NK-92 treated with Interleukin-12 subunit alpha and Interleukin-12 subunit beta, amount 100 ng/mL, for 24 hours (cell line): ENCODE measurements at regions not wholly inside any gene's neighbourhood (a gene's known extent, or its start where the extent isn't known, plus 50 kb on each side); places are given as distances from the start of the nearest gene placed in this dataset.
"Not testable (repeated sequence)": the region's sequence is repeated elsewhere in the genome, so short reads cannot be mapped to it uniquely, and the experiment has no call there.

Experiments
- DNase-seq: peaks from one replicate; lab custom pipeline; 2025; lab: John Stamatoyannopoulos, UW

DNA sequence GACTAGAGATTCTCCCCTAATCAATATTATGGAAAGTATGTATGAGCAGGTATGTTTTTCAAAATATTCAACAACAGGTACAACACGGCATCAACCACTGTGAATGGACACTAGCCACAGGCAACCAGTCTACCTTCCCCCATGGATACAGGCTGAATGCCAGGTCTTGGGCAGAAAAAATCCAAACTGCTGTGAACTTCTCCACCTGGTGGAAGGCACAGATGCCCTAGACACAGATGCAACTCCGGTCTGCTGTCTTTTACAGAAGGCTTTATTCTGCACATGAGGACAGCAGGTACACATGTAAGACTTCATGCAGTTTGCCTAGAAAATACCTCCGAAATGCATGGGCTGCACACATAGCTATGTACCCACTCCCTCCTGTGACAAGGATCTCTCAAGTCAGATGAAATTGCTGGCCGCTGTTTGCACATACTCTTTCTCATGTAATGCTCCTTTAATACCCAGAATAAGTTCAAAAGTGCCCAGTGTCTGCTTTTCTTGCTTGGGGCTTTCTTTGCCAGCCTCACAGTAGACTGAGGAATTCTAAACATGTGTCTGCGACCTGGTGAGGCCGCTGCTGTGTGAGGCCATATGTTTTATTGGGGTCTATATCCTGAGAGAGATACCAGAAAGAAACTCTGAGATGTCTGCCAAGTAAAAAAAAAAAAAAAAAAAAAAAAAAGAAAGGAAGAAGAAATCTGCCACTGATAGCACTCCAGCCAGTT is 325.9 kb downstream of the FOXO1 start:
- no peak for DNase-seq

DNA sequence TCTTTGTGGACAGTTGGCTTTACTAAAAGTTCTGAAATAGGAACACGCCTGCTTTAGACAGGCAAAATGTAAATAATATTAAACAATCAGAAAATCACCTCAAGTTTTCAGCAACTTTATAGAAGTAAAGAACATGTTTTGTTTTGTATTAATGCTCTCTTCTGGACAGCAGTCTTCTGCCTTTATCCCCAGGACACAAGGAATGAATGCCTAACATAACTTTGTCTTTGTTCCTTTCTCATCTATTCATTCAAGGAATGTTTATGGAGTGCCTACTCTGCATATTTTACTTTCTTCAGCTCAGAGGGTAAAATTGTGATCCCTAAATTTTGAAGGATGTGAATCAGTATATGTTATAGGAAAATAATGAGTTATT is 325.4 kb downstream of the FOXO1 start:
- no peak for DNase-seq

DNA sequence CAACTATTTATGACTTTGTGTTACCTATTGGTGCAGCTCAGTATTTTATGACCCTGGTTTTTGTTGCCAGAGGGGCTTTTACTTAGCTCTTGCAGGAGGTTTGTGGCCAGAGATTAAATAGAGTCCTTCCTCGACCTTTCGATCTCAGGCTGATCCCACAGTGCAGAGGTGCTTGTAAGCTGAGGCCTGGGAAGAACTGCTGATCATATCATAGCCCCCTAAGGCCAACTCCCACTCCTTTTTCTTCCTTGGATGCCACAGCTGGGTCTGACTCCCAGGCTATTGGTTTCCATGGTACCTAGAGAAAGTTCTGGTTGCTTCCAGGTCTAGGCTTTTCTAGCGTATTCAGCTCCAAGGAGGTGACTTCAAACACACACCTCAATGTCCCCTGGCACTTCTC is 324.9 kb downstream of the FOXO1 start:
- DNase-seq = no peak

DNA sequence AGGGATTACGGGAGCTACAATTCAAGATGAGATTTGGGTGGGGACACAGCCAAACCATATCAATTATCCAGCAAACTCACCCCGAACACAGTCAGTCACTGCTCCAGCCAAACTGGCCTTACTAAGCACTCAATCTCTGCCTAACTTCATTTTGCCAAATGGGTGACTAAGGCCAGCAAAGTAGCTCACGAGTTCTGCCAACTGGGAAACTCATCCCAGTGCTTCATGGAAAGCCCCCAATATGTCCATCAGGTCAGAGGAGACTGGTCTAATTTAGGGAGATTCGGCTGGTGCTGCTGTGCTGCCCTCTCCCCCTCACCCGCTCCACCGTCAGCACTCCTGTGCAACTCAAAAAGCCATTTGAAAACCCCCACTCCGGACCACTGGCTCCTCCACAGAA is 324.0 kb downstream of the FOXO1 start:
- no peak for DNase-seq

DNA sequence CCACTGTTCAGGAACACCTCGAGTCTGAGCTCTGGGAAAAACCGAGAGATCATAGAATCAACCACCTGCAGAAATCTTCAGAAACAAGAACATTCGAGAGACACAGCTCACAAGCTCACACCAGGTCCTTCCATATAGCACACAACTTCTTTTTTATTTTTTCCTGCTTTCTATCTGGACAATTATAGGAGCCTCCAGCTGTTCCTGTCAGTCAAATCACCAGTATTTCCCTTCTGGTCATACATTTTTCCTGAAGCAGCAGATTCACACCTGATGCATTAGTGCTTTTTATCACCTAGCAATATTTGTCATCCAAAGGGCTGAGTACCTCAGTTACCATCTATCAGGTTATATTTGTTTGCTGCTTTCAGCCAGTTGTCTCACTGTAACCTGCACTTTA is 323.5 kb downstream of the FOXO1 start:
- DNase-seq = no peak

DNA sequence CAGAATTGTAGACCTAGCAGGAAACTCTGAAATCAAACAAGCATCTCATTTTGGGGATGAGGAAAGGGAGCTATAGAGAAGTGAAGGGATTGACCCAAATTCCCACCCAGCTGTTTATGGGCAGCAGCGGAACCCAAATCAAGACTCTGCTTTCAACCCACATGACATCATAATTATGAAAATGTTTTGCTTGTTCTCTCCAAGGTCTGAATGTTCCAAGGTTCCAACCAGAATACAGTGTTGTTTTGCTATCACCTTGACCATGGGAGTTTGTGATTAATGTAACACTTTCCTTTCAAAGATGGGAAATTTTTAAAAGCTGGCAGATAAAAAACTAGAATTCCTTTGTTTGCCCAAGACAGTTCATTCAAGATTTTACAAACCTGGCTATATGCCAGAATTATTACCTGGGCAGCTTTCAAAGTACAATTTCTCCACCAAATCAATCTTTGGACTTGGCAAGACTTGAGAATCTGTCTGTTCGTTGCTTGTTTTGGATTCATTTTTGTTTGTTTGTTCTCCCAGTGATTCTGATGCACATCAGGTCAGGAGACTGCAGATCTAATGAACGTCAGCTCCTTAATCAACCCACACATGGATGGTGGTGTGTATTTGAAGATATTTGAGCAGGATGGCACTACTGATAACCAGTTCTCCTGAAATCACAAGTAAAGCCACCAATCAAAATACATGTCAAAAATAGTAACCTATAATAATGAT is 322.7 kb downstream of the FOXO1 start:
- no peak for DNase-seq

DNA sequence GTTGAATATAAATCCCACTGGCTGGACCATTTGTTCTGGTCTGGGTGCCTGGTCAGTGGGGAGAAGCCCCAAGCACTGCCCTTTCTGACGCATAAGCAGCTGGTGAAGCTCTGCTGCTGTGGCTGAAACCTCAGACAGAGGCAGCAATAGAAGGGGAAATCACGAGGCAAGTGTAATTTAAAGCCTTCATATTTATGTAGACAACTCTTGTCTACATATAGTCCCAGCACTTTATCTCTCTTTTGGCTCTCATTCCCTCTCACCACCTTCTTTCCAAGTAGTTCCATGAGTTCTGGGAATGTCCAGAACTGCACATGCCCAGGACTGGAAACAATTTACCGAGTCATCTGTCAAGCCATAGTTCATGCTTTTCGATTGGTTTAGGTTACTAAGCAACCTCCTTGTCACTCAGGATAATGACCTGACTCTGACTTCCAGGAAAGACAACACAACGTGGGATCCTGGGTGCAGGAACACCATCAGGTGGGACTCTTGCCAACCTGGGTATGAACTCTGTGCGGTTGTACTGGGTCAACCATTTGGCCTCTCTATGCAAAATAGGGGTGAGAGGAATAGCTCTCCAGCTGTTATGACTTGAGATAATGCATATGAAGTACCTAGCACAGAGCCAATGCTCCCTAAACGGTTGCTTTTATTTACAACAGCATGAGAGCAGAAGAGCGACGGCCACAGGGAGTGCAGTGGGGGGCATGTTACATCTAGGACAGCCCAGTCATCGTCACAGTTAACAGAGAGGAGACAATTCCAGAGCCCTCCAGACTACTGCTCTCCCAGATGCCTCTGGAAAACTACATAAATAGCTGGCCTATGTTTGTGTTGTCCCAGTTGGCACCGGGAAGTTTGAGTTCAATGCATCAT is 321.9 kb downstream of the FOXO1 start:
- DNase-seq = no peak

DNA sequence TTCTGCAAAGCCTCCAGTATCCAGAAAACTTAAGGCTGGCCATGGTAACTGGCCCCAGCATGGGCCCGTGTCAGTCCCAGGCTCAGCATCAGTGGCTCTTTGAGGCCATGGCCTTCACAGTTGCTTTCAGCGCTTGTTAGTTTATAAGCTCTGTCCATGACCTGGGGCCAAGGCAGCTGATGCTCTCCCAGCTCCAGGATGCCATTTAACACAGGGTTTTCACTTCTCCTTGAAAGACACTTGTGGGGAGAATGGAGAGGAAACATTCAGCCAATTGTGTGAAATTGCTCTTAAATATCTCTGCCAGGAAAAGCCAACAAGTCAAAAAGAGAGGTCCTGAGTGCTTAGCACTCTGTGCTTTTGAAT is 321.3 kb downstream of the FOXO1 start:
- no peak for DNase-seq

DNA sequence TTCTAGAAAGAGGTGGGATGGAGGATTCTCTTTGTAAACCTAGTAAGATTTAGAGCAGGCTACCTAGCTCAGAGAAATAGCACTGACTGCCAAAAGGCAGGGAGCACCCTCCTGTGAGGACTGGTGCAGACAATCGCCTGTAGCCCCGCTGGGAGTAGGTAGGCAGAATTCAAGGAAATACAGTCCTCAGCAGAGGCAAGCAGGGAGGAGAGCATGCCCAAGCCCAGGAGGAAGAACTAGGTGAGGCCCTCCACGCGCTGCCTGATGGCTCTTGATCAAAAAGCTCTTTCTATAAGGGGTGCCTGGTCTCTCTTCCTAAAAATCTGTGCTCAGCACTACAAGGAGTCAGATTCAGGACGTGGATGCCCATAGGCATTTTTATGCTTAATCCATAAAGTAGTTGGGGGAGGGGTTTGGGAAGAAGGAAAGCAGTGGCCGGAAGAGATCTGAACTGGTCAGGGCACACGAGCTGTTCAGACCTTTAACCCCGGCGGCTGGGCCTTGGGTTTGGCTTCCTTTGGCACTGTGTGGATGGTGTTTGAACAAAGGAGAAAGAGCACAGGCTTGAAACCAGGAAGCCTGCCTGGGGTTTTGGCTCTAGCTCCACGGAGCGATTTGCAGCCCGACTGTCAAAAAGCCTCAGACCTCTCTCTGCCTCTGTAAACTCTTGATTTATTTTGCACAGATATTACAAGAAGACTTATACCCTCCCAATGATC is 320.6 kb downstream of the FOXO1 start:
- DNase-seq = no peak

DNA sequence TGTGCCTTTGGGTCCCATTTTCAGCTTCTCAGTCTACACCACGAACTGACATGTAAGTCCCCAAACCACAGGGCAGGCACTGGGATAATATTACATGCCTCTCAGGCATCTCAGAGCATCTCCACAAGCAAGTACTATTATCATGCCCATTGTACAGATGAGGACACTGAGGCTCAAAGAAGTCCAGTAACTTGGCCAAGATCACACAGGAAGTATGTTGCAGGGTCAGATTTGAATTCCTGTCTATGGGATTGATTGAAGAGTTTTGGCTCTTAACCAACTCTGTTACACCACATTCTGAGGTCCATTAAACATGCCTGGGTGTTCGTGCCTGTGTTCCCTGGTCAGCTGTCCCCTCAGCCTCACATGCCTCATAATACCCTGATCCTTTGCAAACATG is 319.8 kb downstream of the FOXO1 start:
- no peak for DNase-seq

DNA sequence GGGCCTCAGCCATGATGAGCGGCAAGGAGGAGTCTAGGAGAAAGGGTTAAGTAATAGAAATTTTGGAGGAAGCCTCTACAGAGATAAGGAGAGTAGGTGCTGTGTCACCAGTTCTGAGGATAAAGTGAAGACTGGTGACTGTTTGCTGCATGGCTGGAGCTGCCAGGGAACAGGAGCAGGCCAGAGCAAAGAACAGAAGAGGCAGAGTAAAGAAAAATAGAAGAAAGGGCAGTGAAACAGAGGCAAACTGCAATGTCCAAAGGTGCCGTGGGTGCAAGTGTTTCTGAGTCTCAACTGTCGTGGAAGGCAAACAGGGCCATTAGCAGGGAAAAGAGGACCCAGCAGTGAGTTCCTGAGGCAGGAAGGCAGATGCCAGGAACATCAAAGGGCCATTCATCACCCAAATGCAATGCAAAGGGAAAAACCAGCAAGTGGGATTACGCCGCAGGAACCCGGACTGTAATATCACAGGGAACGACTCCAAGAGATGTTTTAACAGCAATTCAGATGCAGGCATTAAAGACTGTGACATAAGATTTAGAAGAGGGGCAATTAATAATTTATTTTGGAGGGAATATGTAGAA is 318.3 kb downstream of the FOXO1 start:
- DNase-seq = no peak

DNA sequence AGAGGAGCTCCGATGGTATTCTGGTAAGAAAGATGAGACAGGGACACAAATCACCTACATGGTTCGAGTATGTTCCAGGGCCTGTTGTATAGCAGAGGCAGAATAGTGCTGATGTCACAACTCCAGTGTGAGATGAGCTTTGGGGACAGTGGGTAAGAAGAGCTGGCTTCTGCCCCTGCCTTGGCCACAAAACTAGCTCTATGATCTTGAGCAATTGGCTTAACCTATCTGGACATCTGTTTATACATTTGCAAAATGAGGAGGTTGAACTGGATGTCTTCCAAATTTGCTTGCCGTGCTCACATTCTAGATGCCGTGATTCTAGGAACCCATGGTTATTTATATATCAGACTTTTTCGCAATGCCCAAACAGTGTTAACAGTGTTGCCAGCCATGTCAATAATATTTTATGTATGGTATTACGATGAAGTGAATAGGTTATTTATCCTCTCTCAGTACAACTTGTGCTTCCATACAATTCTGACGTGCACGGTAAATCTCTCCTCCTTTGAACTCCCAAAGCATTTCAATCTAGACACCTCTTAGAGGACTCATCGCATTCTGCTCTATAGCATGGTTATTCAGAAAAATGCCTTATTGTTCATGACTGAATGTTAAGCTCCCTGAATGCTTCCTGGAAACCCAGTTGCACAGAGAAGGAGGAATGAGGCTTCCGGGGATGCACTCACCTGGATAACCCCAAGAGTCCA is 316.0 kb downstream of the FOXO1 start:
- no peak for DNase-seq

DNA sequence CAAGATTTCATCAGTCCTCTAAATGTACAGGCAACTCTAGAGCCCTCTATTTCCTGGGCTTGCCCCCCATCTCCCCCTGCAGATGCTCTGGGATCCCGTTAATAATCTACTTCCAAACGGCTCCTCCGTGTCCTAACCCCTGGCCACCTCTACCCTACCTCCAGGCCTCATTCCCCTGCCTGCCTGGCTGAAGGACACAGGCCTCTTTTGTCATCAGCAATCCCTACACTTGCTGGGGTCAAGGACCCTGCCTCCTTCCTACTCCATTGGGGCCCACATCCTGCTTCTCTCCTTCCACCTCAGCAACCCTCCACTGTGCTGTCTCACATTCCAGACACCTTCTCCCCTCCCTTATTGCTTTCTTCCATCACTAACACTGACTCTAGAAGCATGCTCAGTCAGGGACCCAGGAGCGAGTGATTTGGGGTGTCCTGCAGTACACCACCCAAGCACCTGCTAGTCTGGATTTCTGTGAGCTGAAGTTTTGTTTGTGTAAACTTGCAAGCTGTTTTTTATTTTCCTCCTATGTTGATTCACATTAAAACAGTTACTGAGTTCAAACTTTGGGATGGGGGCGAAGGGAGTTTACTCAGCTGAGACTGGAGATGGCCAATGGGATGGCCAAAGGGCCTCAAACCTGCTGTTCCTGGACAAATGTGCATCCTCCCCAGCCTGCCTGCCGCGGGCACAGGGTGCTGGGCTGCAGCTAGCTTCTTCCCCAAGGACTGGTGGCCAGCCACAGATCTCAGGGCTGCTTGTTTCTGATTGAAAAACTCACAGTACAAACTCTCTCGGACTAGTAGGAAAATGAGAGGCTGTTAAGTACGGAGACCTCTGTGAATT is 314.7 kb downstream of the FOXO1 start:
- DNase-seq = no peak

DNA sequence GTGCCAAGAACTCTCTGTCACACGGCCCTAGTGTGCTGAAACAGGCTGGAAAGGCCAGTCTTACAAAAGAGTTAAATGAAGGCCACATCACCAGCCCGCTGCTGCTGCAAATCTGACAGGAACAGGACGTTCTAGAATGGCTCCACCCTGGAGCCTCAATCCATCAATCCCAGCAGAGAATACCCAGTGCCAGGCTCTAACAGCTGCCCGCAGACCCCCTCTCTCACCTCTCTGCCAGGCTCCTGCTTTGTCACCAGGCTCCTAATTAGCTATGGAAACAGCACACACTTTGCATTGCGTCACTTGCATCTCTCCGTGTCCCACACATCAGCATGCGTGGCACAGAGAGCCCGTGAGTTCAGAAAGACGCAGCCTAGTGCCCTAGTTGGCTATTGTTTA is 314.1 kb downstream of the FOXO1 start:
- DNase-seq = no peak

DNA sequence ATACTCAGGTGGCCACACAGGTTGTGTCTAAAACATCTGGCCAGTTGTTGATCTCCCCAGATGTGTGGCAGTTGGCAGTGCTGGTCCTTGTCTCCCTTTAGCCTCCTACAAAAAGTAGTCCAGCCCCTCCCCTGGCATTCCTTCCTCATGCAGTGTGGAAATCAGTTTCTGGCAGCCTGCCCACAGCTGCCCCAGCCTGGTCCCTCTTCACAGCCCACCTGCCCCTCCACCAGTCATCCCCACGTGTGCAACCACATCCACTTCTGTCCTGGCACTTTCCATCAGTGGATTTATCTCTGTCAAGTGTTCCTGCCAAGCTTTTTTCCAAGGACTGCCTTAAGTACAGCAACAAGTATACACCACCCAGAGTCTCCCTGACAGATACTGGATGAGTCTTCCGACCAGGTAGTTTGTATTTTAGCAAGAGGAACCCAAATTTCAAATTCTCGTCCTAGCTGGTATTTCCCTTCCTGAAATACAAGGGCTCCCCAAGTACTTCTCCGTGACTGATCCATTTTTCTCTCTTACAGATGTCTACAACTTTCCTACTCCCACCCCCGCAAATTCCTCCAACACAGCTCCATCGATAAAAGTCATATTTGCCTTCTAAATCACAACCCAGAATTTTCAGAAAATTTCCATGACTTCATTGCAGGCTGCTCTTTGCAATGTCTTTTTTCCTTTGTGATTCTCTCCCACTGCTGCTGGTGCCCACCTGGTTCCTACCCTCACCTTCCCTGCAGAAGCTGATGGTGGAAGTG is 313.5 kb downstream of the FOXO1 start:
- DNase-seq = no peak

DNA sequence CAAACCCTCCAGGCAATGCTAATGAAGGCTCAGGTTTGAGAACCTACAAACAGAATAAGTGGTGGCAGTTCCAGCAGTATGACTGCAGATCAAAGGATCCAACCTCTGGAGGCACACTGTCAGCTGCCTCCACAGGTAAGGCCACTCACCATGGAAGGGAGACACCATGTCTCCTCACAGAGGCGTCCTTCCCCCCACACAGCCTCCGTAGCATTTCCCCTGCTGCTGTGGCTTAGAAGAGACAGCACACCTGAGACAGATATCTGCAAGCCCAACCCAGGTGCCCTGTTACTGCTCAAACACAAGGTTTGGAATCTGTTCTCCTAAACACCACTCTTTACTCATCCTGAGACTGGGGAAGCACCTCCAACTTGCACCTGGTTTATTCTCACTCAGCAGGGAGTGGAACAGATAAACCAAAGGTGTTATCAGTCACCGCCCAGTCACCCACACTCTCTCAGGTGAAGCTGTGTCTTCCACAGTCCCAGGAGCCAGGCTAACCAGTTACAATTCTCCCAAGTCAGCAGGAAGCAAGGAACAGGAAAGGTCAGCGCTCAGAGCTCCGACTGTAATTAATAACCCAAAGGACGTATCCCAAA is 311.2 kb downstream of the FOXO1 start:
- DNase-seq = no peak

DNA sequence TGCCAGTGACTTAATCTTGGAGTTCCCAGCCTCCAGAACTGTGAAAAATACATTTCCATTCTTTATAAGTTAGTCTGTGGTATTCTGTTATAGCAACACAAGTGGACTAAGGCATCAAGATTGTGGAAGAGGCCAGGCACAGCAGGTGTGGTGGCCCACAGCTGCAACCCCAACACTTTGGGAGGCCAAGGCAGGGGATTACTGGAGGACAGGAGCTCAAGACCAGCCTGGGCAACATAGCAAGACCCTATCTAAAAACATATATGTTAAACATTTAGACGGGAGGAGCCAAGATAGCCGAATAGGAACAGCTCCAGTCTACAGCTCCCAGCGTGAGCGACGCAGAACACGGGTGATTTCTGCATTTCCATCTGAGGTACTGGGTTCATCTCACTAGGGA is 310.4 kb downstream of the FOXO1 start:
- DNase-seq = no peak

DNA sequence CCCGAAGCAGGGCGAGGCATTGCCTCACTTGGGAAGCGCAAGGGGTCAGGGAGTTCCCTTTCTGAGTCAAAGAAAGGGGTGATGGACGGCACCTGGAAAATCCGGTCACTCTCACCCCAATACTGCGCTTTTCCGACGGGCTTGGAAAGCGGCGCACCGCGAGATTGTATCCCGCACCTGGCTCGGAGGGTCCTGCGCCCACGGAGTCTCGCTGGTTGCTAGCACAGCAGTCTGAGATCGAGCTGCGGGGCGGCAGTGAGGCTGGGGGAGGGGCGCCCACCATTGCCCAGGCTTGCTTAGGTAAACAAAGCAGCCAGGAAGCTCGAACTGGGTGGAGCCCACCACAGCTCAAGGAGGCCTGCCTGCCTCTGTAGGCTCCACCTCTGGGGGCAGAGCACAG is 310.0 kb downstream of the FOXO1 start:
- DNase-seq = not testable (repeated sequence)

DNA sequence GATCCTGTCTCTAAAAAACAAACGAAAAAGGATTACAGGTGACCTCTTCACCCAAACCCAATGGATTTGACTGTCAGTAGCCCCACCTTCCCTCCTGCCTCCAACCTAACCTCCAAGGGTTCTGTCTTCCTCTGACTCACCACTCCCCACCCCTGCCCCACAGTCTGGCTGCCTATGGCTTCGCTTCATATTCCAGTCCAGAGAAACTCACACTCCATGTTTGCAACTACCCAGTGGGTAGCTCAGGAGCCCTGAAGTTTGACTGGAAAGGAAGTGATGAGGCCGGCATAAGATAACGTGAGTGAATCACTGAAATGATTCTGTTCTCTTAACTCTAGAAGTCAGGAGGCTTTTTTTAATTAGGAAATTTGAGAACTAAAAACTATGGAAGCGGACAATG is 303.9 kb downstream of the FOXO1 start:
- DNase-seq = no peak
